MM.1S (cell line): ENCODE measurements at regions not wholly inside any gene's neighbourhood (a gene's known extent, or its start where the extent isn't known, plus 50 kb on each side); places are given as distances from the start of the nearest gene placed in this dataset.

Experiments used
- DNase-seq: peaks from one replicate; pipeline ENCODE4 v3.0.0-alpha.2; 2015
- H2AFZ ChIP-seq: fragments of 300-600 bp; sonication (generic); 2 replicates; pipeline ENCODE4 v1.6.0; 2016; ENCODE audit warnings: antibody characterized with exemption, low read length
- H3F3A ChIP-seq: fragments of 300-600 bp; sonication (generic); 2 replicates; pipeline ENCODE4 v1.6.1; 2016; ENCODE audit warnings: mild to moderate bottlenecking, antibody characterized with exemption, low read length, moderate library complexity, mixed read lengths; ENCODE audit not compliant: insufficient read depth
- H3K27ac ChIP-seq: fragments of 300-600 bp; sonication (generic); 2 replicates; pipeline ENCODE4 v1.5.1; 2016; ENCODE audit warnings: mild to moderate bottlenecking, low read length
- H3K27me3 ChIP-seq: fragments of 300-600 bp; sonication (generic); replicated peaks from 2 replicates; pipeline ENCODE4 v1.6.0; 2016; ENCODE audit warnings: low read length; ENCODE audit not compliant: insufficient read depth
- H3K36me3 ChIP-seq: fragments of 300-600 bp; sonication (generic); replicated peaks from 2 replicates; pipeline ENCODE4 v1.6.1; 2016; ENCODE audit warnings: mild to moderate bottlenecking, low read length, mixed read lengths; ENCODE audit not compliant: insufficient read depth
- H3K4me1 ChIP-seq: fragments of 300-600 bp; sonication (generic); 2 replicates; pipeline ENCODE4 v1.6.1; 2016; ENCODE audit warnings: low read length, mixed read lengths
- H3K4me2 ChIP-seq: fragments of 300-600 bp; sonication (generic); 2 replicates; pipeline ENCODE4 v1.6.0; 2016; ENCODE audit warnings: low read depth, low read length
- H3K4me3 ChIP-seq: fragments of 300-600 bp; sonication (generic); 2 replicates; pipeline ENCODE4 v1.5.1; 2016; ENCODE audit warnings: low read length, mixed read lengths
- H3K79me2 ChIP-seq: fragments of 300-600 bp; sonication (generic); 2 replicates; pipeline ENCODE4 v1.6.1; 2016; ENCODE audit warnings: mixed run types, low read length, mixed read lengths
- H3K9ac ChIP-seq: fragments of 300-600 bp; sonication (generic); 2 replicates; pipeline ENCODE4 v1.6.1; 2016; ENCODE audit warnings: low read length, mixed read lengths
- H3K9me2 ChIP-seq: fragments of 300-600 bp; sonication (generic); replicated peaks from 2 replicates; pipeline ENCODE4 v1.6.1; 2016; ENCODE audit warnings: mild to moderate bottlenecking, low read length, mixed read lengths; ENCODE audit not compliant: insufficient read depth
- H3K9me3 ChIP-seq: fragments of 300-600 bp; sonication (generic); replicated peaks from 2 replicates; pipeline ENCODE4 v1.6.1; 2016; ENCODE audit warnings: mild to moderate bottlenecking, low read length, mixed read lengths; ENCODE audit not compliant: insufficient read depth
- H4K20me1 ChIP-seq: fragments of 300-600 bp; sonication (generic); 2 replicates; pipeline ENCODE4 v1.6.1; 2016; ENCODE audit warnings: mild to moderate bottlenecking, low read length, moderate library complexity, mixed read lengths; ENCODE audit not compliant: insufficient read depth
- EZH2 ChIP-seq: fragments of 300-600 bp; sonication (generic); optimal IDR thresholded peaks from 2 replicates; pipeline ENCODE3; 2017; ENCODE audit warnings: low read depth, mild to moderate bottlenecking, antibody characterized with exemption, low read length, mixed read lengths
- EZH2phosphoT487 ChIP-seq: fragments of 300-600 bp; sonication (generic); IDR thresholded peaks from 2 replicates; pipeline ENCODE4 v1.6.1; 2018; ENCODE audit warnings: antibody characterized with exemption, low read length
- TF ChIP-seq, protein P1 (sequence below): fragments of 300-600 bp; sonication (generic); IDR thresholded peaks from 2 replicates; pipeline ENCODE4 v1.5.1; 2016; ENCODE audit warnings: antibody characterized with exemption, low read length, mixed read lengths

DNA sequence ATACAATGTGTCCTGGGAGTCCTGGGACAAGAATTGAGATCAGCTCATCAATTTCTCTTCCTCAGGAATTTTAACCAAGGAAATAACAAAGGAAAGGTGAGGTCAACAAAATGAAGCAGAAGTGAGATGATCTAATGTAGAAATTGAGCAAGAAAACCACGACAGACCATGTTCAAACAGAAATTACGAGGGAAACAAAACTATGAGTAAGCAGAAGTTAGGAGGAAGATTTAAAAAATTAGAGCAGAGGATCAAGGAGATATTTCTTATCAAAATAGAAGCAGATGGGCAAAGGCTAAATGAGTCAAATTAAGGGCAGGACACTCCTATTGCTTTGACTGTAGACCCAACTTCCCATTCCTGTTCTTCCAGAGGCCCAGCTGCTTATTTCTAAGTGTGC lies 97.4 kb downstream of the HINT1 start:
- TF ChIP-seq EZH2phosphoT487 = no peak
- no peak for TF ChIP-seq EZH2
- TF ChIP-seq, protein P1, sequence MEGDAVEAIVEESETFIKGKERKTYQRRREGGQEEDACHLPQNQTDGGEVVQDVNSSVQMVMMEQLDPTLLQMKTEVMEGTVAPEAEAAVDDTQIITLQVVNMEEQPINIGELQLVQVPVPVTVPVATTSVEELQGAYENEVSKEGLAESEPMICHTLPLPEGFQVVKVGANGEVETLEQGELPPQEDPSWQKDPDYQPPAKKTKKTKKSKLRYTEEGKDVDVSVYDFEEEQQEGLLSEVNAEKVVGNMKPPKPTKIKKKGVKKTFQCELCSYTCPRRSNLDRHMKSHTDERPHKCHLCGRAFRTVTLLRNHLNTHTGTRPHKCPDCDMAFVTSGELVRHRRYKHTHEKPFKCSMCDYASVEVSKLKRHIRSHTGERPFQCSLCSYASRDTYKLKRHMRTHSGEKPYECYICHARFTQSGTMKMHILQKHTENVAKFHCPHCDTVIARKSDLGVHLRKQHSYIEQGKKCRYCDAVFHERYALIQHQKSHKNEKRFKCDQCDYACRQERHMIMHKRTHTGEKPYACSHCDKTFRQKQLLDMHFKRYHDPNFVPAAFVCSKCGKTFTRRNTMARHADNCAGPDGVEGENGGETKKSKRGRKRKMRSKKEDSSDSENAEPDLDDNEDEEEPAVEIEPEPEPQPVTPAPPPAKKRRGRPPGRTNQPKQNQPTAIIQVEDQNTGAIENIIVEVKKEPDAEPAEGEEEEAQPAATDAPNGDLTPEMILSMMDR = no peak
- Histone ChIP-seq H3K79me2 (no peaks in the 10 kb centered on the region), H3K9me3 (no peaks in the 10 kb centered on the region), H3K9me2 (no peaks in the 10 kb centered on the region), H3K27me3 (no peaks in the 10 kb centered on the region), H3K36me3 (no peaks in the 10 kb centered on the region), H3K27ac (no peak overlapping the region), H3K4me1 (peaks cover 51% of the 10 kb centered on the region), H3F3A (peaks cover 44% of the 10 kb centered on the region), H3K4me3 (no peak overlapping the region), H3K4me2 (no peak overlapping the region), H3K9ac (no peak overlapping the region), H4K20me1 (no peaks in the 10 kb centered on the region), H2AFZ (no peak overlapping the region)
- DNase-seq = no peak

DNA sequence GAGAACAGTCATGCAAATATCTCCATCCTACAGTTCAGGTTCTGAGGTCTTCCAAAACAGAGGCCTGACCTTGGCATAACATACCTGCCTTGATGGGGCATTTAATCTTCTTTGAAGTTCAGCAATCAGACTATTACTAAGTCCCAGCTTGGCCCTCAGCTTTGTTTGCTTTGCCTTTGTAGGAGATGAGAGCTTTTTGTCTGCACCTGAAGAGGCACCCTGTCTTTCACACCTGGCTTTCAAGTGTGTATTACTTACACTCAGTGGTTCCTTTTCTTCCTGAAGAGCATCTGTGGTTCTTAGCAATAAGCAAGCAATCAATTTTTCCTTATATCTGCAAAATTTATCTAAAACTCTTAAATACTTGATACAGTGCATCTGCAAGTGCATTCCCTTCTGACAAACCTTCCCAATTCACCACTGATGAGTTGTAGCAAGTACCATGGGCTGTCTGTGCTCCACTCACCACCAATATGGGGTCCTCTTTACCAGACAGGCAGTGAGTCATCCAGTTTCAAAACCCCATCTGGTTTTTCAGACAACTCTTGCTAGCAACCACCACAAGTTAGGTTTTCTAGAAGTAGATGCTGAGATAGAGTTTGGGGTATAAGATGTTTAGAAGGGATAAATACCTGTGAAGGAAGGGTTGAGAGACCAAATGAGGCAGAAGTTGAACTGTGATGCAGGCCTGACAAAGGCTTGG lies 100.2 kb downstream of the HINT1 start:
- peak; percentile 74 for DNase-seq
- Histone ChIP-seq H2AFZ (peak overlapping the region; percentile 37), H3K9me3 (no peaks in the 10 kb centered on the region), H3K9me2 (no peaks in the 10 kb centered on the region), H3K9ac (no peak overlapping the region), H3K4me3 (no peak overlapping the region), H3K4me2 (peak overlapping the region; percentile 40), H3K4me1 (peaks cover 43% of the 10 kb centered on the region), H3K27me3 (no peaks in the 10 kb centered on the region), H4K20me1 (no peaks in the 10 kb centered on the region), H3K36me3 (no peaks in the 10 kb centered on the region), H3K27ac (peak overlapping the region; percentile 71; the same call in 1 of the 2 replicates), H3F3A (peaks cover 40% of the 10 kb centered on the region), H3K79me2 (no peaks in the 10 kb centered on the region)
- TF ChIP-seq, protein P1 = no peak

DNA sequence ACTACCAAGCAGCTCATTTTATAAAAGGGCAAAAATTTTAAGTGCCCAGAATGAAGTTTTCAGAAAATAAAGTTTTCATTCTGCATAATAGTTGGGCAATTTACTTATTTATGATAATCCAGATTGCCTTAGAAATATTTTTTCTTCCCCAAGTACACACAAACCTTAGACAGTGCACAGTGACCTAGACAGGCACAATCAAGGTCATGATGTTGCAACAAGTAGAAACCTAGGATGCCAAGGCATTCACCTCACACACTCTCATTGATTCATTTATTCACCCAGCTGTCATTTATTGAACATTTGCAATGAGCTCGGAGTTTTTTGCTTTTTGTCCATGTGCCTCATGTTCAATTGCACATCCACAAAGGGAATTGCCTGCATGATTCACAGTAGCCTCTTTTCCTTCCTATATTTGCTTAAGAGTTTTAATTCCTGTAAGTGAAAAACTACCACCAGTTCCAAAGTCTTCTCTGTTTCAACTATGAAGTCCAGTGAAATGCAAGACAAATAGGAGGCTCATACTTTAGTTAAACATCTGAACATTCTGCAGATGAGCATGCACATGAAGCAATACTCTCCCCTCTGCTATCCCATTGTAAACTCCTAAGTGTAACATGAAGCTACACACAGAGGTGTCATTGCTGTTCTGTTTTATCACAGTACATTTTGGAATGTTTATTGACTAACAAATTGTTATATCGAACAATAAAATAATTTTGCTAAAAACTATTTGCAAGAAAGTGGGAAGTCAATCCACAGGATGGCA lies 122.9 kb downstream of the HINT1 start:
- Histone ChIP-seq H3K36me3 (no peaks in the 10 kb centered on the region), H3K27ac (no peak overlapping the region), H2AFZ (no peak overlapping the region), H3K27me3 (no peaks in the 10 kb centered on the region), H3K4me3 (no peak overlapping the region), H3F3A (no peaks in the 10 kb centered on the region), H3K4me1 (no peaks in the 10 kb centered on the region), H4K20me1 (no peaks in the 10 kb centered on the region), H3K9me3 (no peaks in the 10 kb centered on the region), H3K9ac (no peak overlapping the region), H3K4me2 (no peak overlapping the region), H3K9me2 (no peaks in the 10 kb centered on the region), H3K79me2 (no peaks in the 10 kb centered on the region)
- TF ChIP-seq EZH2 = no peak
- no peak for TF ChIP-seq EZH2phosphoT487
- TF ChIP-seq, protein P1 = no peak
- DNase-seq = no peak
